Testis (tissue), 2 donors: ENCODE measurements at regions not wholly inside any gene's neighbourhood (a gene's known extent, or its start where the extent isn't known, plus 50 kb on each side); places are given as distances from the start of the nearest gene placed in this dataset.

Source experiments
- POLR2A ChIP-seq: fragments of 450-650 bp; IDR thresholded peaks from one replicate; pipeline ENCODE4 v1.6.1; 2017; ENCODE audit warnings: antibody characterized with exemption, mild to moderate bottlenecking, moderate library complexity
- TF ChIP-seq, protein P1 (sequence below), 3 experiments: fragments of 450-650 bp in 2 of 3; fragments of 200-600 bp in 1 of 3; sonication (generic) in 1 of 3; IDR thresholded peaks; one replicate each; pipeline ENCODE4 v1.5.1; 2016 to 2019; ENCODE audit warnings: antibody characterized with exemption in 3 of 3, mild to moderate bottlenecking in 2 of 3, moderate library complexity in 1 of 3

- TF ChIP-seq POLR2A, result no peak
- TF ChIP-seq, protein P1, sequence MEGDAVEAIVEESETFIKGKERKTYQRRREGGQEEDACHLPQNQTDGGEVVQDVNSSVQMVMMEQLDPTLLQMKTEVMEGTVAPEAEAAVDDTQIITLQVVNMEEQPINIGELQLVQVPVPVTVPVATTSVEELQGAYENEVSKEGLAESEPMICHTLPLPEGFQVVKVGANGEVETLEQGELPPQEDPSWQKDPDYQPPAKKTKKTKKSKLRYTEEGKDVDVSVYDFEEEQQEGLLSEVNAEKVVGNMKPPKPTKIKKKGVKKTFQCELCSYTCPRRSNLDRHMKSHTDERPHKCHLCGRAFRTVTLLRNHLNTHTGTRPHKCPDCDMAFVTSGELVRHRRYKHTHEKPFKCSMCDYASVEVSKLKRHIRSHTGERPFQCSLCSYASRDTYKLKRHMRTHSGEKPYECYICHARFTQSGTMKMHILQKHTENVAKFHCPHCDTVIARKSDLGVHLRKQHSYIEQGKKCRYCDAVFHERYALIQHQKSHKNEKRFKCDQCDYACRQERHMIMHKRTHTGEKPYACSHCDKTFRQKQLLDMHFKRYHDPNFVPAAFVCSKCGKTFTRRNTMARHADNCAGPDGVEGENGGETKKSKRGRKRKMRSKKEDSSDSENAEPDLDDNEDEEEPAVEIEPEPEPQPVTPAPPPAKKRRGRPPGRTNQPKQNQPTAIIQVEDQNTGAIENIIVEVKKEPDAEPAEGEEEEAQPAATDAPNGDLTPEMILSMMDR (IDR thresholded peaks at IDR 0.05), result no peak
Measured at GRCh38 chr9:13397661-13398060, 118.2 kb upstream of the MPDZ start.
